ENCODE measurements at regions not wholly inside any gene's neighbourhood (a gene's known extent, or its start where the extent isn't known, plus 50 kb on each side); places are given as distances from the start of the nearest gene placed in this dataset.

DNA sequence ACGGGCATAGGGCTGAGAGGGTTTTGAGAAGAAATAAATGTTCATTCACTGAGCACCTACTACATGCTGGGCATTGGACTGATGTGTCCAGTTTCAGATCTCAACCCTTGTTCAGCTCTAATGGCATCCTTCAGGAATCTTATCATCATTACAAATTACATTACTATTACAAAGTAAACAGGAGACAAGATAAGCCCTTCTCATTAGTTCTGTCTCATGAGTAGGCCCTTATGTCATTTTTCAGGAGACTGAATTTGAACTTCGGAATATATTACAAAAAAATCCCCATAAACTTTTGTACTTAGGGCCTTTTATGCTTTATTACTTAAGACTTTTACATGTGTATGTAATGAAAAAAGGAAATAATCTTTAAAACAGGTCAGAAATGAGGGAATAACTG is 289.7 kb downstream of the BAMBI start:
- Histone ChIP-seq H3K4me2 (no peak overlapping the region), H3K36me3 (ENCODE audit: insufficient read depth) (no peaks in the 10 kb centered on the region), H3F3A (replicated peaks; ENCODE audit: low read depth) (no peaks in the 10 kb centered on the region), H3K79me2 (replicated peaks; ENCODE audit: insufficient read depth) (no peaks in the 10 kb centered on the region), H3K4me3 (no peak overlapping the region), H3K27ac (ENCODE audit: low read depth) (no peak overlapping the region), H4K20me1 (replicated peaks; ENCODE audit: insufficient read depth) (no peaks in the 10 kb centered on the region), H3K27me3 (ENCODE audit: insufficient read depth) (no peaks in the 10 kb centered on the region), H2AFZ (no peak overlapping the region), H3K4me1 (ENCODE audit: insufficient read depth) (no peaks in the 10 kb centered on the region), H3K9me2 (ENCODE audit: insufficient read depth) (peaks cover 6% of the 10 kb centered on the region; the same call in 1 of the 2 replicates)
- ATAC-seq (no peak), DNase-seq (ENCODE audit: low spot score) (no peak)
- Mint-ChIP-seq H3K27ac (no peak overlapping the region), H3K9me3 (no peaks in the 10 kb centered on the region), H3K4me3 (no peak overlapping the region), H3K4me1 (peaks cover 4% of the 10 kb centered on the region; the same call in 2 of the 3 replicates), H3K27me3 (ENCODE audit: insufficient read depth, low read depth, poor library complexity) (peaks cover 2% of the 10 kb centered on the region), H3K36me3 (ENCODE audit: low read depth) (no peaks in the 10 kb centered on the region)
- TF ChIP-seq ZNF114 (CRISPR knock-in tag; IDR thresholded peaks at IDR 0.05) (no peak), STAT1 (IDR thresholded peaks at IDR 0.05; ENCODE audit: unreplicated experiment) (no peak), EZH2phosphoT487 (IDR thresholded peaks at IDR 0.05; ENCODE audit: unreplicated experiment) (no peak), POLR2AphosphoS5 (IDR thresholded peaks at IDR 0.05; ENCODE audit: low read depth) (no peak), ZNF331 (CRISPR knock-in tag; IDR thresholded peaks at IDR 0.05; ENCODE audit: low read depth) (no peak), NANOG (IDR thresholded peaks at IDR 0.05; ENCODE audit: borderline replicate concordance) (no peak), CREB1 (CRISPR knock-in tag; IDR thresholded peaks at IDR 0.05; ENCODE audit: low read depth) (no peak), JUNB (IDR thresholded peaks at IDR 0.05; ENCODE audit: unreplicated experiment) (no peak), EZH2 (IDR thresholded peaks at IDR 0.05; ENCODE audit: low read depth, unreplicated experiment) (no peak)
- TF ChIP-seq, protein P1, sequence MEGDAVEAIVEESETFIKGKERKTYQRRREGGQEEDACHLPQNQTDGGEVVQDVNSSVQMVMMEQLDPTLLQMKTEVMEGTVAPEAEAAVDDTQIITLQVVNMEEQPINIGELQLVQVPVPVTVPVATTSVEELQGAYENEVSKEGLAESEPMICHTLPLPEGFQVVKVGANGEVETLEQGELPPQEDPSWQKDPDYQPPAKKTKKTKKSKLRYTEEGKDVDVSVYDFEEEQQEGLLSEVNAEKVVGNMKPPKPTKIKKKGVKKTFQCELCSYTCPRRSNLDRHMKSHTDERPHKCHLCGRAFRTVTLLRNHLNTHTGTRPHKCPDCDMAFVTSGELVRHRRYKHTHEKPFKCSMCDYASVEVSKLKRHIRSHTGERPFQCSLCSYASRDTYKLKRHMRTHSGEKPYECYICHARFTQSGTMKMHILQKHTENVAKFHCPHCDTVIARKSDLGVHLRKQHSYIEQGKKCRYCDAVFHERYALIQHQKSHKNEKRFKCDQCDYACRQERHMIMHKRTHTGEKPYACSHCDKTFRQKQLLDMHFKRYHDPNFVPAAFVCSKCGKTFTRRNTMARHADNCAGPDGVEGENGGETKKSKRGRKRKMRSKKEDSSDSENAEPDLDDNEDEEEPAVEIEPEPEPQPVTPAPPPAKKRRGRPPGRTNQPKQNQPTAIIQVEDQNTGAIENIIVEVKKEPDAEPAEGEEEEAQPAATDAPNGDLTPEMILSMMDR (conservative IDR thresholded peaks at IDR 0.05; ENCODE audit: low read depth in 2 of 2), result no peak
- TF ChIP-seq, protein P2, sequence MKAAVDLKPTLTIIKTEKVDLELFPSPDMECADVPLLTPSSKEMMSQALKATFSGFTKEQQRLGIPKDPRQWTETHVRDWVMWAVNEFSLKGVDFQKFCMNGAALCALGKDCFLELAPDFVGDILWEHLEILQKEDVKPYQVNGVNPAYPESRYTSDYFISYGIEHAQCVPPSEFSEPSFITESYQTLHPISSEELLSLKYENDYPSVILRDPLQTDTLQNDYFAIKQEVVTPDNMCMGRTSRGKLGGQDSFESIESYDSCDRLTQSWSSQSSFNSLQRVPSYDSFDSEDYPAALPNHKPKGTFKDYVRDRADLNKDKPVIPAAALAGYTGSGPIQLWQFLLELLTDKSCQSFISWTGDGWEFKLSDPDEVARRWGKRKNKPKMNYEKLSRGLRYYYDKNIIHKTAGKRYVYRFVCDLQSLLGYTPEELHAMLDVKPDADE (IDR thresholded peaks at IDR 0.05), result no peak
- TF ChIP-seq, protein P3, sequence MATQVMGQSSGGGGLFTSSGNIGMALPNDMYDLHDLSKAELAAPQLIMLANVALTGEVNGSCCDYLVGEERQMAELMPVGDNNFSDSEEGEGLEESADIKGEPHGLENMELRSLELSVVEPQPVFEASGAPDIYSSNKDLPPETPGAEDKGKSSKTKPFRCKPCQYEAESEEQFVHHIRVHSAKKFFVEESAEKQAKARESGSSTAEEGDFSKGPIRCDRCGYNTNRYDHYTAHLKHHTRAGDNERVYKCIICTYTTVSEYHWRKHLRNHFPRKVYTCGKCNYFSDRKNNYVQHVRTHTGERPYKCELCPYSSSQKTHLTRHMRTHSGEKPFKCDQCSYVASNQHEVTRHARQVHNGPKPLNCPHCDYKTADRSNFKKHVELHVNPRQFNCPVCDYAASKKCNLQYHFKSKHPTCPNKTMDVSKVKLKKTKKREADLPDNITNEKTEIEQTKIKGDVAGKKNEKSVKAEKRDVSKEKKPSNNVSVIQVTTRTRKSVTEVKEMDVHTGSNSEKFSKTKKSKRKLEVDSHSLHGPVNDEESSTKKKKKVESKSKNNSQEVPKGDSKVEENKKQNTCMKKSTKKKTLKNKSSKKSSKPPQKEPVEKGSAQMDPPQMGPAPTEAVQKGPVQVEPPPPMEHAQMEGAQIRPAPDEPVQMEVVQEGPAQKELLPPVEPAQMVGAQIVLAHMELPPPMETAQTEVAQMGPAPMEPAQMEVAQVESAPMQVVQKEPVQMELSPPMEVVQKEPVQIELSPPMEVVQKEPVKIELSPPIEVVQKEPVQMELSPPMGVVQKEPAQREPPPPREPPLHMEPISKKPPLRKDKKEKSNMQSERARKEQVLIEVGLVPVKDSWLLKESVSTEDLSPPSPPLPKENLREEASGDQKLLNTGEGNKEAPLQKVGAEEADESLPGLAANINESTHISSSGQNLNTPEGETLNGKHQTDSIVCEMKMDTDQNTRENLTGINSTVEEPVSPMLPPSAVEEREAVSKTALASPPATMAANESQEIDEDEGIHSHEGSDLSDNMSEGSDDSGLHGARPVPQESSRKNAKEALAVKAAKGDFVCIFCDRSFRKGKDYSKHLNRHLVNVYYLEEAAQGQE (IDR thresholded peaks at IDR 0.05; ENCODE audit: unreplicated experiment), result no peak
- TF ChIP-seq, protein P4, sequence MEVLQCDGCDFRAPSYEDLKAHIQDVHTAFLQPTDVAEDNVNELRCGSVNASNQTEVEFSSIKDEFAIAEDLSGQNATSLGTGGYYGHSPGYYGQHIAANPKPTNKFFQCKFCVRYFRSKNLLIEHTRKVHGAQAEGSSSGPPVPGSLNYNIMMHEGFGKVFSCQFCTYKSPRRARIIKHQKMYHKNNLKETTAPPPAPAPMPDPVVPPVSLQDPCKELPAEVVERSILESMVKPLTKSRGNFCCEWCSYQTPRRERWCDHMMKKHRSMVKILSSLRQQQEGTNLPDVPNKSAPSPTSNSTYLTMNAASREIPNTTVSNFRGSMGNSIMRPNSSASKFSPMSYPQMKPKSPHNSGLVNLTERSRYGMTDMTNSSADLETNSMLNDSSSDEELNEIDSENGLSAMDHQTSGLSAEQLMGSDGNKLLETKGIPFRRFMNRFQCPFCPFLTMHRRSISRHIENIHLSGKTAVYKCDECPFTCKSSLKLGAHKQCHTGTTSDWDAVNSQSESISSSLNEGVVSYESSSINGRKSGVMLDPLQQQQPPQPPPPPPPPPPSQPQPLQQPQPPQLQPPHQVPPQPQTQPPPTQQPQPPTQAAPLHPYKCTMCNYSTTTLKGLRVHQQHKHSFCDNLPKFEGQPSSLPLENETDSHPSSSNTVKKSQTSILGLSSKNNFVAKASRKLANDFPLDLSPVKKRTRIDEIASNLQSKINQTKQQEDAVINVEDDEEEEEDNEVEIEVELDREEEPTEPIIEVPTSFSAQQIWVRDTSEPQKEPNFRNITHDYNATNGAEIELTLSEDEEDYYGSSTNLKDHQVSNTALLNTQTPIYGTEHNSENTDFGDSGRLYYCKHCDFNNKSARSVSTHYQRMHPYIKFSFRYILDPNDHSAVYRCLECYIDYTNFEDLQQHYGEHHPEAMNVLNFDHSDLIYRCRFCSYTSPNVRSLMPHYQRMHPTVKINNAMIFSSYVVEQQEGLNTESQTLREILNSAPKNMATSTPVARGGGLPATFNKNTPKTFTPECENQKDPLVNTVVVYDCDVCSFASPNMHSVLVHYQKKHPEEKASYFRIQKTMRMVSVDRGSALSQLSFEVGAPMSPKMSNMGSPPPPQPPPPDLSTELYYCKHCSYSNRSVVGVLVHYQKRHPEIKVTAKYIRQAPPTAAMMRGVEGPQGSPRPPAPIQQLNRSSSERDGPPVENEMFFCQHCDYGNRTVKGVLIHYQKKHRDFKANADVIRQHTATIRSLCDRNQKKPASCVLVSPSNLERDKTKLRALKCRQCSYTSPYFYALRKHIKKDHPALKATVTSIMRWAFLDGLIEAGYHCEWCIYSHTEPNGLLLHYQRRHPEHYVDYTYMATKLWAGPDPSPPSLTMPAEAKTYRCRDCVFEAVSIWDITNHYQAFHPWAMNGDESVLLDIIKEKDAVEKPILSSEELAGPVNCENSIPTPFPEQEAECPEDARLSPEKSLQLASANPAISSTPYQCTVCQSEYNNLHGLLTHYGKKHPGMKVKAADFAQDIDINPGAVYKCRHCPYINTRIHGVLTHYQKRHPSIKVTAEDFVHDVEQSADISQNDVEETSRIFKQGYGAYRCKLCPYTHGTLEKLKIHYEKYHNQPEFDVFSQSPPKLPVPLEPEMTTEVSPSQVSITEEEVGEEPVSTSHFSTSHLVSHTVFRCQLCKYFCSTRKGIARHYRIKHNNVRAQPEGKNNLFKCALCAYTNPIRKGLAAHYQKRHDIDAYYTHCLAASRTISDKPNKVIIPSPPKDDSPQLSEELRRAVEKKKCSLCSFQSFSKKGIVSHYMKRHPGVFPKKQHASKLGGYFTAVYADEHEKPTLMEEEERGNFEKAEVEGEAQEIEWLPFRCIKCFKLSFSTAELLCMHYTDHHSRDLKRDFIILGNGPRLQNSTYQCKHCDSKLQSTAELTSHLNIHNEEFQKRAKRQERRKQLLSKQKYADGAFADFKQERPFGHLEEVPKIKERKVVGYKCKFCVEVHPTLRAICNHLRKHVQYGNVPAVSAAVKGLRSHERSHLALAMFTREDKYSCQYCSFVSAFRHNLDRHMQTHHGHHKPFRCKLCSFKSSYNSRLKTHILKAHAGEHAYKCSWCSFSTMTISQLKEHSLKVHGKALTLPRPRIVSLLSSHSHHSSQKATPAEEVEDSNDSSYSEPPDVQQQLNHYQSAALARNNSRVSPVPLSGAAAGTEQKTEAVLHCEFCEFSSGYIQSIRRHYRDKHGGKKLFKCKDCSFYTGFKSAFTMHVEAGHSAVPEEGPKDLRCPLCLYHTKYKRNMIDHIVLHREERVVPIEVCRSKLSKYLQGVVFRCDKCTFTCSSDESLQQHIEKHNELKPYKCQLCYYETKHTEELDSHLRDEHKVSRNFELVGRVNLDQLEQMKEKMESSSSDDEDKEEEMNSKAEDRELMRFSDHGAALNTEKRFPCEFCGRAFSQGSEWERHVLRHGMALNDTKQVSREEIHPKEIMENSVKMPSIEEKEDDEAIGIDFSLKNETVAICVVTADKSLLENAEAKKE (CRISPR knock-in tag; IDR thresholded peaks at IDR 0.05), result no peak

Data from GM23338 (cell line).